Stimulated activated naive CD8-positive, alpha-beta T cell treated with anti-CD3 and anti-CD28 coated beads, Interleukin-15, Interleukin-2, amounts not matched to agents 100 ng/mL and 50 ng/mL, for 24 hours (primary cell): ENCODE measurements at regions not wholly inside any gene's neighbourhood (a gene's known extent, or its start where the extent isn't known, plus 50 kb on each side); places are given as distances from the start of the nearest gene placed in this dataset.

Source experiments
- H3K27ac Mint-ChIP-seq: one replicate; pipeline ENCODE4 v1.8.0; 2021; ENCODE audit warnings: mild to moderate bottlenecking, mixed read lengths
- H3K27me3 Mint-ChIP-seq: one replicate; pipeline ENCODE4 v1.8.0; 2021; ENCODE audit warnings: mixed read lengths
- H3K36me3 Mint-ChIP-seq: one replicate; pipeline ENCODE4 v1.8.0; 2021; ENCODE audit warnings: low read depth, mixed read lengths
- H3K4me1 Mint-ChIP-seq: one replicate; pipeline ENCODE4 v1.8.0; 2021; ENCODE audit warnings: low read depth, mixed read lengths
- H3K4me3 Mint-ChIP-seq: one replicate; pipeline ENCODE4 v1.8.0; 2021; ENCODE audit warnings: mild to moderate bottlenecking, mixed read lengths
- H3K9me3 Mint-ChIP-seq: one replicate; pipeline ENCODE4 v1.8.0; 2021; ENCODE audit warnings: mixed read lengths

DNA sequence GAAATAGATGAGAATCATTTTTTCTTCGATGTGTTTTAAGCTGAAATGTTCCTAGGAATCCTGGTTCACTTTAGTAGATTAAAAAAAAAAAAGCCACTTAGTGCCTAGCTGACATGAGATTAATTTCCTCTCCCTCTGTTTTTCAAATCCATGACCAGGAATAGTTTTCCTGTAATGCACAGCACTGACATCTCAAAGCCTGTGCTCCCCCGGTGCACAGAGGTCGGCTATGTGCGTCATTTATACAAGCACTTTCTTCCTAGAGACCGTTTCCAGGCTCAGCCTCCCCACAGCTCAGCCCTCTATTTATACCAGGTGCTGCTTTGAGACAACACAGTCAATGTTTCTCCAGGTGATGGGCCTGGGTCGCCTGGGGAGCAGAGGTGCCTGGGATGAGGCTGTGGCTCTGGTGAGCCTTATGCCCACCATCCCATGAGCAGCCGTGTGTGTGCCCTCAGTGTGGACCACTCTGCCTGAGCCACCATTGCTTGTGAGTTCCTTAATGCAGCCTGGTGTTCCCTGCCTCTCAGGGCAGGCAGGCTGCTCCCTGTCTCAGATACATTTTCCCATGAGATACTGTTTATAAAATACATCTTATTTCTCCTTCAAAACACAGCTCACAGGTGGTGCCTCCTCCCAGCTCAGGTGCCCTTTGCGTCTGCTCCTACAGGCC is 515.7 kb upstream of the HS6ST1 start:
- Mint-ChIP-seq H3K36me3 (no peaks in the 10 kb centered on the region), H3K4me3 (no peak overlapping the region)

DNA sequence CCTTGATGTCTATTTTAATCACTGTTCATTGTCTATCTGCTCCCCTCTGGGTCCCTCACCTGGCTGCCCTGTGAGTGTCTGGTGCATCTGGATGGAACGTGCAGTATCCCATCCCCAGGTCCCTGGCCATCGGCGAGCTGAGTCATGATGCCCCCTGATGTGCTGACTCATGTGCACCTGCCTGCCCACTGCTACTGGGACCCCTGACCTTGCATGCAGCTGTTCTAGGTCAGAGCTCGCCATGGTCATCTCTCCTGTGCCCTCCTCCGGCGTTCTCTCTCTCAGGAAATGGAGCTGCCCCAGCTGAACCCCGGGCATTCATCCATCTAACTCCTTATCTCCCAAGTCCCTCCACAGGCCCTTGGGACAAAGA is 516.2 kb upstream of the HS6ST1 start:
- H3K27me3 Mint-ChIP-seq, result peaks cover 4% of the 10 kb centered on the region
- no peak overlapping the region for H3K4me3 Mint-ChIP-seq
- H3K36me3 Mint-ChIP-seq, result no peaks in the 10 kb centered on the region
- H3K4me1 Mint-ChIP-seq, result no peaks in the 10 kb centered on the region
- H3K9me3 Mint-ChIP-seq, result no peaks in the 10 kb centered on the region
- no peak overlapping the region for H3K27ac Mint-ChIP-seq

More for the DNA sequence above, 515.7 kb upstream of the HS6ST1 start:
- no peak overlapping the region for H3K27ac Mint-ChIP-seq
- no peaks in the 10 kb centered on the region for H3K9me3 Mint-ChIP-seq
- H3K4me1 Mint-ChIP-seq, result no peaks in the 10 kb centered on the region
- H3K27me3 Mint-ChIP-seq, result peaks cover 3% of the 10 kb centered on the region

DNA sequence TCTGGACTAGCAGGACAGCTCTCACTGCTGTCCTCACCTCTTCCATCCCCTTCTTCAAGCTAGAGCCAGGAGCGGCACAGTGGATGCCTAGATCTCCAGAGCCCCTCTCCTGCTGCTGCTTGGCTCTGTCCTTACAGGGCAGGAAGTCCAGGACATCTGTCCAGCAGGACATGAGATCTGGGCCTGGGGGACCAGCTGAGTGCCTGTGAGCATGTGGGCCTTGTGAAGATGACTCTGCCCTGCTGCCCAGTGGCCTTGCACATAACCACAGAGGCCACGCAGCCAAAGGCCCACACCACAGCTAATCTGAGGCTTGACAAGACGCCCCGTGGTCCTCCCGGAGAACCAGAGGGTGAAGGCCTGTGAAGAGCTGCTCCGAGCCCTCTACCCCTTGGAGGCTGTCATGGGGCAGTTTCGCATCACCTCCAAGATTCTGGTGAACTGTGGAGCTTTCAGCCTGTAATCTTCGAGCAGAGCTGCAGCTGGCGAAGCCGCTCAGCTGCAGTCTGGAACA is 516.7 kb upstream of the HS6ST1 start:
- Mint-ChIP-seq H3K27me3 (peaks cover 8% of the 10 kb centered on the region), H3K9me3 (no peaks in the 10 kb centered on the region)

DNA sequence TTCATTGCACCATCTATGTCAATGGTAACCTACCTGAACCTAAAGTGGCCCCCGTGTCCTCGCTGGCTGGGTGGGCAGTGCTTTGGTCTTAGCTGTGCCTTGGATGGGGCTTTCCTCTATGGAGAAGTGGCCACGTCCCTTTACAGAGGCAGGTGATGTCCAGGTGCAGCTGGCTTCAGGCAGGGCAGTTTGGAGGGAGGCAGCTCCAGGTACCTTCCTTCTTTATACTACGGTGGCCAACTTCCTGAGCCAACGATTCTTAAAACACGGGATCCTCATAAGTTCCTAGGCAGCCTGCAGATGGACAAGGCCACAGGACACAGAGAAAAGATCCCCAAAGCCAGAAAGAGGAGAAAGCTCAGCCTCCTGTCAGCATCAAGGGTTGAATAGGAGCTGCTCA is 517.3 kb upstream of the HS6ST1 start:
- no peaks in the 10 kb centered on the region for H3K4me1 Mint-ChIP-seq
- H3K36me3 Mint-ChIP-seq, result no peaks in the 10 kb centered on the region
- H3K27ac Mint-ChIP-seq, result no peak overlapping the region
- H3K27me3 Mint-ChIP-seq, result peaks cover 8% of the 10 kb centered on the region
- no peaks in the 10 kb centered on the region for H3K9me3 Mint-ChIP-seq
- H3K4me3 Mint-ChIP-seq, result no peak overlapping the region

More for the DNA sequence above, 516.7 kb upstream of the HS6ST1 start:
- Mint-ChIP-seq H3K4me1 (no peaks in the 10 kb centered on the region), H3K36me3 (no peaks in the 10 kb centered on the region), H3K27ac (no peak overlapping the region), H3K4me3 (no peak overlapping the region)

DNA sequence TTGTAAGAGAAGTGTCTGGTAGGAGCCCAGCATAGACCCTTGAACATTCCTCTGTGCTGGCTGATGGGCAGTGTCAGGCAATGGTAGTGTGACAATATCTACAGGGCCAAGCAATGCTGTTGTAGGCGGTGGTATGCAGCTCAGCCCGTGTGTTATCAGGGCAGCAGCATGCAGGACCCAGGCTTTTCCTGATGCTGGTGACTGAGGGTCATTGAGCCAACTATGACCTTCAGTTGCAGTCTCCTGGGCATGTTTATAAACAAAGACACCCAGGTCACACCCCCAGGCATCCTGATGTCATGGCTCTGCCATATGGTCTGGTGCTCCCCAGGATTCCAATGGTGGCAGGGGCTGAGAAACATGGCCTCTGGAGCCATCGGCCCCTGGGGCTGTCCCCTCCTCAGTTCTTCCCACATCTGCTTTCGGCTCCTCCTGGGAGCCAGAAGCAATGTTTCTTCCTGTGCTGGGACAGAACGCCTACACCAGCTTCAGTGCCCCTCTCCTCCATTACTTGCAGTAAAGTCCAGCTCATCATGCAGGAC is 518.0 kb upstream of the HS6ST1 start:
- Mint-ChIP-seq H3K36me3 (no peaks in the 10 kb centered on the region), H3K4me3 (no peak overlapping the region), H3K9me3 (no peaks in the 10 kb centered on the region), H3K4me1 (no peaks in the 10 kb centered on the region), H3K27ac (no peak overlapping the region), H3K27me3 (peaks cover 8% of the 10 kb centered on the region)

DNA sequence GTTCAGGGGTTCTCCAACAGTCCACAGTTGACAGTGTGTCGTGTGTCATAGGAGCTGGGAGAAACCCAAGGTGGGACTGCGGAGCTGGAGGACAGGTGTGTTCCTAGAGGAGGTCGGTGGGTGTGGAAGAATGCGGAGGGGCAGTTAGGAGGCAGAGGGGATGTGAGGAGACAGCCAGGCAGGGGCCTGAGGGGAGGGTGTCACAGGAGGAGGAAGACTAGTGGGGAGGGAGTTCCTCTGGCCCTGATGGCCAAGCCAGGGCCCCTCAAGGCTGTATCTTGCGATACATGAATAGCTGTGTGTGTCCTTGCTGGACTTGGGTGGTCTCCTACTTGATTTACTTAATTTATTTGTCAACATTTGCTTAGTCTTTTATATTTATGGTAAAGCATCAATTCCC is 519.6 kb upstream of the HS6ST1 start:
- Mint-ChIP-seq H3K4me1 (no peaks in the 10 kb centered on the region), H3K4me3 (no peak overlapping the region)

DNA sequence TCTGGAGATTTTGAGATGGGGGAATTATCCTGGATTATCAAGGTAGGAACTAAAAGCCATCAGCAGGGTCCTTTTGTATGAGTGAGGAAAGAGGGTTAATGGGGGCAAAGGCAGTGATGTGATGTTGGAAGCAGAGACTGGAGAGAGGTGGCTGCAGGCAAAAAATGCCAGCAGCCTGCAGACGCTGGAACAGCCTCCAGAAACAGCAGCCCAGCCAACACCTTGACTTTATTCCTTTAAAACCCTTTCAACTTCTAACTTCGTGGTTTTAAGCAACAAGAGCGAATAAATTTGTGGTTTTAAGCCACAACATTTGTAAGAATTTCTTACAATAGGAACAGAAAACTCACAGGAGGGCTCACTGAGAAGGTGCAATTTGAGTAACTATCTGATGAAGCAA is 523.1 kb upstream of the HS6ST1 start:
- H3K36me3 Mint-ChIP-seq, result no peaks in the 10 kb centered on the region
- H3K27me3 Mint-ChIP-seq, result peaks cover 16% of the 10 kb centered on the region
- no peaks in the 10 kb centered on the region for H3K4me1 Mint-ChIP-seq
- H3K4me3 Mint-ChIP-seq, result no peak overlapping the region
- no peaks in the 10 kb centered on the region for H3K9me3 Mint-ChIP-seq
- H3K27ac Mint-ChIP-seq, result no peak overlapping the region

More for the DNA sequence above, 519.6 kb upstream of the HS6ST1 start:
- Mint-ChIP-seq H3K27me3 (peaks cover 11% of the 10 kb centered on the region), H3K36me3 (no peaks in the 10 kb centered on the region), H3K9me3 (no peaks in the 10 kb centered on the region), H3K27ac (no peak overlapping the region)

DNA sequence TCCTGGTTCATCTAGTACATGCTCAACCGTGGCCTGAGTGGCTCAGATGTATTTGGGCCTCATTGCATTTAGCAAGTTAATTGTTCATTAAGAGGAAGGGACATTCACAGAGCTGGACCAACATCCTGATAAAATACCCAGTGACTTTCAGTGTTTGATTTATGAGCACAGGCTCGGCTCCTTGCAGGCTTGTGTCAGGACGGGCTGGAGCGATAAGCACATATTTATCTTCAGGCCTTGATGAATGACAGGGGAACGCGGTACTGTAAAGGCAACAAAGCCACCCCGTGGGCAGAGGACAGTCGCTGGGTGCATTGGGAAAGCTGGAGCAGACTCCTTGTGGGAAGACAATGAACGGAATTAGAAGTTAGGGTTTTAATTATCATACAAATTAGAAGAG is 548.6 kb upstream of the HS6ST1 start:
- H3K4me3 Mint-ChIP-seq, result no peak overlapping the region
- no peaks in the 10 kb centered on the region for H3K27me3 Mint-ChIP-seq
- H3K27ac Mint-ChIP-seq, result no peak overlapping the region
- H3K9me3 Mint-ChIP-seq, result no peaks in the 10 kb centered on the region
- no peaks in the 10 kb centered on the region for H3K4me1 Mint-ChIP-seq
- H3K36me3 Mint-ChIP-seq, result no peaks in the 10 kb centered on the region

DNA sequence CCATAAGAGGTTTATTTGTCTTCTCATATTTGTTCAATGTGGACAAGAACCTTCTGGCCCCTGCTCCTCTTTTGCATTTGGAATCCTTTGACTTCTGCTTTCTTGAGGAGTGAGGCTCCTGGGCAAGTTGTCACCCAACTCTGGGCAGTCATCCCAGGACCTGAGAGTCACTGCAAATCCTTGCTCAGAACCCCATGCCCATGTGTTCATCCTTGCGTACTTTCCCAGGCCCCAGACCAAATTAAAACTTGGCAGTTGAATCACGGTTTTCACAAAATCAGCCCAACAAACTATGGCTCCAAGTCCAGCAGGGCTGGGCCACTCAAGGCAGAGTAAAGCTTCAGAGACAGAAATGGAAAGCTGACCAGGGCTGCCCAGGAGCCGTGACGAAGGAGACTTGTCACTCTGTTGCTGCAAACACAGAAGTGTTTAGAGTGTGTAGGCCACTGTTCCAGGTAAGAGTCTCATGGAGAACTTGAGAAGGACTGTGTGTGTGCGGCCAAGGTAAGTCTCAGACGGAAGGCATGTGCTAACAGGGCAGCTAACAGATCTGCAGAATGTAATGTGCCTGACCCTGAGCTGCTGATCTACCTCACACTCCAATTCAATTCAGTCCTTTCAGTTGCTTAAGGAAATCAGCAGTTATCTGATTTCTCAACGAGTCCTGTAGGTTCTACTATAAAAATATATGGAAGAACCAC is 549.4 kb upstream of the HS6ST1 start:
- Mint-ChIP-seq H3K9me3 (no peaks in the 10 kb centered on the region), H3K4me3 (no peak overlapping the region), H3K27ac (no peak overlapping the region), H3K4me1 (no peaks in the 10 kb centered on the region), H3K27me3 (no peaks in the 10 kb centered on the region), H3K36me3 (no peaks in the 10 kb centered on the region)

DNA sequence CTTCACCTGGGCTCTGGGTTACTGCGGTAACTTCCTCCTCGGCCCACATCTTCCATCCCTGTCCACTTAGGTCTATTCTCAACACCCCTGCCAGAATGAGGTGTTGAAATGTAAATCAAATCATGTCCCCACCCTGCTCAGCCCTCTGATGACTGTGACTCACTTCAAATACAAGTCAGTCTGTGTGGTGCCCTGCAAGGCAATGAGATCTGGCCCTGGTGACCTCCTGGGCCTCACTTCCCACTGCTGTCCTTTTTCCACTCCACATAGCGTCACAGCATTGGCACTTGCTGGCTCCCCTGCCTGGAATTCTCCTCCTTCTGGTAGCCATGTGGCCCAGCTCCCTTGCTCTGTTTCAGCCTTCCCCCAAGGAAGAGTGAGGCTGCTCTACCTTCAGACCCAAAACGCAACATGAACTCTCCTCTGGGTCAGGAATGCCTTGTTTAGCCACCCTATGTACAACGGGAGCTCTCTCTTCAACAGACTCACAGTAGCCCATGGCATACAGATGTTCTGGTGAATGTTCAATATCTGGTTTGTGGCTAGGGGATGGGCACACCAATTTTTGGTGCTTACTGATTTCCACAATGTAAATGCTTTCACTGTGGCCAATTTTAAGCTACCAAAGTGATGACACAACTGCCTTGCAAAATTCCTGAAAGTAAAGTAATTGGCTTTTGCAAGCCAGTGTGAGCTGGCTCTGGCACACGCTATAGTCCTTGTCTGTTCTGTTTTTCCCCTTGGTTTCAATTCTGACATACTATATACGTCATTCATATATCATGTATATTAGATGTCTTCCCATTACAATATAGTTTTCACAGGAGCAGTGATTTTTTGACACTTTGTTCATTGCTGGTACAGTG is 550.3 kb upstream of the HS6ST1 start:
- no peaks in the 10 kb centered on the region for H3K36me3 Mint-ChIP-seq
- no peaks in the 10 kb centered on the region for H3K4me1 Mint-ChIP-seq
- no peaks in the 10 kb centered on the region for H3K27me3 Mint-ChIP-seq
- H3K4me3 Mint-ChIP-seq, result no peak overlapping the region
- H3K27ac Mint-ChIP-seq, result no peak overlapping the region
- no peaks in the 10 kb centered on the region for H3K9me3 Mint-ChIP-seq

DNA sequence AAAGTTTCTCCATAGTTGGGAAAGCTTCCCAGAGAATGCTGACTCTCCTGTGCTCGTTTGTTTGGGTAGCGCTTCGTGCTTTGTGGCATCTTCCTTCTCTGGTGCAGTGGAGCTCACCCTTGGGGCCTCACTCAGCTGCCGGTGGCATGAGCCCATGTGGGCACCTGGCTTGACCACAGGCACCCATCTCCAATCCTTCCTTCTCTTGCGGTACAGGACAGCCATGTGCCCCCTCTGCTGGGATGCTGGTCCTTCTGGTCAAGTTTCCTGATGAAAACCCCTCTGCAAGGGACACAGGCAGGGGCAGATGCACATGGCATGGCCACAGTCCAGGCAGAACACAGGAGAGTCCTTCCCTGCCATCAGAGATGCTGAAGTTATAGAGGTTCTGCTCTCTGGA is 555.9 kb upstream of the HS6ST1 start:
- Mint-ChIP-seq H3K9me3 (no peaks in the 10 kb centered on the region), H3K4me1 (no peaks in the 10 kb centered on the region), H3K27ac (no peak overlapping the region), H3K4me3 (no peak overlapping the region), H3K36me3 (no peaks in the 10 kb centered on the region), H3K27me3 (no peaks in the 10 kb centered on the region)

DNA sequence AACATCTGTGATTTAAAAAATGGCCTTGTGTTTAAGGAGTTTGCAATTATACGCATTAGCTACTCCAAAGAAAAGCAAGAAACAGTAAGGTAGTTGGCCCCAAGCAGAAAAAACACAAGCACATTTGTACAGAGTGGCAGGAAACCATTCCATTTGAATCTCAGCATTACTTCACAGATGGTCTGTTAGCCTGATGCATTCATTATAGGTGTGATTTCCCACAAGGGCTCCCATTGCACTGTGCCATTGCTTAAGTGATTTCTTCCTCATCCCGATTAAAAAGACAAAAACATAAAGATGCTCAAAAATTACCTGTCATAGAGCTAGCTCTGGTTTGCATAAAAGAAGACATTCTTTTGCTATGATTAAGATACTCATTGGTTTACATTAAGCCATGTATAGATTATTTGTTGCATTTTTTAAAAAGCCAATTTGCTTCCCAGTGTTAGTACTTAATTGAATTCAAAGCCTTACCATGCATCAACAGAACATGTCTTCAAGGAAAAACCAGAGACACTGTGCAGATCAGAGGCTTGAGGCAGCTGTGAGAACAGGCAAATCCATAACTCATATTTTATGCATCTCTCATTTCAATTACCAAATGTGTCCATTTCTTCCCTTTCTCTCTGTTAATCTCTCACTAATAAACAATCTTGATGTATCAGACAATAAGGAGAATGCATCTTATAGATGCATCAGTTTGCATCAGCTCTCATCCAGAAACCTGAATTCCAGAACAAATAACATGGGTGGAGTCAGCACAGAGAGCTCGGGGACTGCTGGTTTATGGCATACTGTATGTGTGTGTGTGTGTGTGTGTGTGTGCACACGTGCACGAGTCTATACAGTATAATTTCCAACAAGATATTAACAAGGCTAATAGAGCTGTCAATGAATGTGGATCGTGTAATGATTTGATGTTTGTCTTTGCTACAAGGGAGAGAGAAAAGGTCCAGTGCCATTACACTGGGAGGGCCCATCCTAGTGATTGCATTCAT is 558.6 kb upstream of the HS6ST1 start:
- Mint-ChIP-seq H3K27ac (no peak overlapping the region), H3K27me3 (no peaks in the 10 kb centered on the region), H3K36me3 (no peaks in the 10 kb centered on the region), H3K4me1 (no peaks in the 10 kb centered on the region), H3K4me3 (no peak overlapping the region), H3K9me3 (no peaks in the 10 kb centered on the region)

DNA sequence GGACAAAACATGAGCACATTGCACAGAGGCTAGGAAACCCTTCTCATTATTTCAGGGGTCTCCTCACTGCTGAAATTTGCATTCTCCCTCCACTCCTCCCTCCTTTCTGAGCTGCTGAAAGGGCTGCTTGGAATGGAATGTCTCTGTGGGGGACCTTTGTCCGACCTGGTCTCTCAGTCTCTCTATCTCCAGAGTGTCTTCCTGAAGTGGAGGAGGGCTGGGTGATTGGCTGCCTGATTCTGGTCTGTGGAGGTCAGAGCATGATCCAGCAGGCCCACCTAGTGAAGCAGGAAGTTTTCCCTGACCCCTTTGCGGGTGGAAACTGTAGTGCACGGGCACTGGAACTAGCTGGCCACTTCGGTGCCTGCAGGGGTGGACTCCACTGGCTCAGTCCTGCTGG is 560.5 kb upstream of the HS6ST1 start:
- Mint-ChIP-seq H3K9me3 (no peaks in the 10 kb centered on the region), H3K27ac (no peak overlapping the region), H3K4me1 (no peaks in the 10 kb centered on the region)

DNA sequence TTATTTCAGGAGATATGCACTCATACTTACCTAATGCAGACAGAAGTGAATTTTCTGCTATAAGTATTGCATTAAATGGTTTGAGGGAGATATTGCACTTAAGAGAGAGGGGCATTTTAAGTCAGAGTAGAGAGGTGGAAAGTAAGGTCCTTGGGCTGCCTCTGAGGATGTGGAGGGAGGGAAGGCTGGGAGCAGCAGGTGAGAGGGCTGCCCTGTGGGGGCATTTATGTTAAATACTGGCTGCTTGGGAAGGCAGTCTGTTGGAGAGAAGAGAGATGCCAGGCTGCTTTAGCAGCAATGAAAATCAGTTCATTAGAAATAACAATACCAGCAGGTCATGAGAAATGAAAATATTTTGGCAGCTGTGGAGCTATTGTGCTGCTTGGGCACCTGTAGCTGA is 576.2 kb upstream of the HS6ST1 start:
- no peak overlapping the region for H3K27ac Mint-ChIP-seq
- H3K27me3 Mint-ChIP-seq, result peaks cover 3% of the 10 kb centered on the region
- no peak overlapping the region for H3K4me3 Mint-ChIP-seq
- no peaks in the 10 kb centered on the region for H3K4me1 Mint-ChIP-seq
- H3K9me3 Mint-ChIP-seq, result no peaks in the 10 kb centered on the region
- H3K36me3 Mint-ChIP-seq, result no peaks in the 10 kb centered on the region

More for the DNA sequence above, 560.5 kb upstream of the HS6ST1 start:
- Mint-ChIP-seq H3K4me3 (no peak overlapping the region), H3K27me3 (no peaks in the 10 kb centered on the region), H3K36me3 (no peaks in the 10 kb centered on the region)
